ENCODE measurements at regions not wholly inside any gene's neighbourhood (a gene's known extent, or its start where the extent isn't known, plus 50 kb on each side); places are given as distances from the start of the nearest gene placed in this dataset.

DNA sequence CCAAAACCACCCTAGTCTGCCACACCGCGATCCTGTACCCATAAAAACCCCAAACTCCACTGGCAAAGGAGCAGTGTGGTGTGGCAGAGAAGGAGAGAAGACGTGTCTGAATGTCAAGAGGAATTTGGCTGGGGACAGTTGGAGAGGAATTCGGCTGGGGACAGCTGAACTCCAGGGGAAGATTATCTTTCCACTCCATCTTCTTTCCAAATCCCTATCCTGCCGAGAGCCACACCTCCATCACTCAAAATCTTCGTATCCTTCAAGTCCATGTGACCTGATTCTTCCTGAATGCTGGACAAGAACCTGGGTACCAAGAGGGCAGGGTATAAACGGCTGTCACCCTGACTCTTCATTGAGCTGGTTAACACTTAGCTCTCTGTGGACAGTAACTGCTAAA lies 448.1 kb downstream of the ARHGEF28 start:
- no peak for TF ChIP-seq CTCF (IDR thresholded peaks at IDR 0.05)
- WGBS, 3 donors: 33 to 51% (median 39%) methylated on average over 7 of the region's 7 CpGs
- DNase-seq: no peak
- Histone ChIP-seq H3K9me3 (no peaks in the 10 kb centered on the region), H3K27me3 (ENCODE audit: insufficient read depth in 3 of 3, low read length in 2 of 3) (no peaks in the 10 kb centered on the region), H3K36me3 (ENCODE audit: insufficient read depth in 1 of 2, low read depth in 1 of 2) (no peaks in the 10 kb centered on the region), H3K4me3 (no peak overlapping the region), H3K27ac (no peak overlapping the region), H3K4me1 (no peaks in the 10 kb centered on the region)
- intact Hi-C loops (cut with DNase I): no loop called here
- peak in 1 of 4 donors; percentile 22 for ATAC-seq

GRCh38 chr5:74073257-74073656 lies 447.3 kb downstream of the ARHGEF28 start:
- DNase-seq: no peak
- no peak for TF ChIP-seq CTCF (IDR thresholded peaks at IDR 0.05)
- no peaks in the 10 kb centered on the region for H3K9me3 ChIP-seq
- no peaks in the 10 kb centered on the region for H3K27me3 ChIP-seq (ENCODE audit: insufficient read depth in 3 of 3, low read length in 2 of 3)
- no peak overlapping the region for H3K4me3 ChIP-seq
- H3K4me1 ChIP-seq: no peaks in the 10 kb centered on the region
- intact Hi-C loops (cut with DNase I): no loop called here
- no peak for ATAC-seq
- H3K27ac ChIP-seq: no peak overlapping the region
- WGBS, 3 donors: 85 to 92% (median 86%) methylated on average over 2 of the region's 2 CpGs
- H3K36me3 ChIP-seq (ENCODE audit: insufficient read depth in 1 of 2, low read depth in 1 of 2): no peaks in the 10 kb centered on the region

- 89 to 97% (median 96%) methylated on average over 1 of the region's 1 CpG for WGBS, 3 donors
- no peak for ATAC-seq
Measured at GRCh38 chr5:74072646-74073045, 446.6 kb downstream of the ARHGEF28 start.

GRCh38 chr5:74070766-74071165 lies 444.8 kb downstream of the ARHGEF28 start:
- no peaks in the 10 kb centered on the region for H3K27me3 ChIP-seq (ENCODE audit: insufficient read depth in 3 of 3, low read length in 2 of 3)
- no peaks in the 10 kb centered on the region for H3K9me3 ChIP-seq
- H3K36me3 ChIP-seq (ENCODE audit: insufficient read depth in 1 of 2, low read depth in 1 of 2): no peaks in the 10 kb centered on the region
- TF ChIP-seq CTCF (IDR thresholded peaks at IDR 0.05): no peak
- H3K4me3 ChIP-seq: no peak overlapping the region
- no peaks in the 10 kb centered on the region for H3K4me1 ChIP-seq
- WGBS, 3 donors: 79 to 95% (median 88%) methylated on average over 3 of the region's 3 CpGs
- no peak for DNase-seq
- intact Hi-C loops (cut with DNase I): no loop called here
- ATAC-seq: no peak
- H3K27ac ChIP-seq: no peak overlapping the region

More at GRCh38 chr5:74072646-74073045, 446.6 kb downstream of the ARHGEF28 start:
- Histone ChIP-seq H3K36me3 (ENCODE audit: insufficient read depth in 1 of 2, low read depth in 1 of 2) (no peaks in the 10 kb centered on the region), H3K27me3 (ENCODE audit: insufficient read depth in 3 of 3, low read length in 2 of 3) (no peaks in the 10 kb centered on the region), H3K4me3 (no peak overlapping the region), H3K27ac (no peak overlapping the region), H3K4me1 (no peaks in the 10 kb centered on the region), H3K9me3 (no peaks in the 10 kb centered on the region)
- intact Hi-C loops (cut with DNase I): no loop called here
- no peak for DNase-seq
- no peak for TF ChIP-seq CTCF (IDR thresholded peaks at IDR 0.05)

GRCh38 chr5:74069741-74070140 lies 443.7 kb downstream of the ARHGEF28 start:
- DNase-seq (no peak), ATAC-seq (no peak)
- no peaks in the 10 kb centered on the region for H3K9me3 ChIP-seq
- no peaks in the 10 kb centered on the region for H3K4me1 ChIP-seq
- no peaks in the 10 kb centered on the region for H3K36me3 ChIP-seq (ENCODE audit: insufficient read depth in 1 of 2, low read depth in 1 of 2)
- 83 to 98% (median 97%) methylated on average over 4 of the region's 4 CpGs for WGBS, 3 donors
- intact Hi-C loops (cut with DNase I): no loop called here
- no peak for TF ChIP-seq CTCF (IDR thresholded peaks at IDR 0.05)
- no peak overlapping the region for H3K27ac ChIP-seq
- no peak overlapping the region for H3K4me3 ChIP-seq
- H3K27me3 ChIP-seq (ENCODE audit: insufficient read depth in 3 of 3, low read length in 2 of 3): no peaks in the 10 kb centered on the region
